OCI-LY7 (cell line): ENCODE measurements at regions not wholly inside any gene's neighbourhood (a gene's known extent, or its start where the extent isn't known, plus 50 kb on each side); places are given as distances from the start of the nearest gene placed in this dataset.

Experiments used
- EZH2phosphoT487 ChIP-seq: fragments of 200-600 bp; sonication (generic); IDR thresholded peaks from 2 replicates; pipeline ENCODE4 v1.6.1; 2018; ENCODE audit warnings: low read depth, borderline replicate concordance, mild to moderate bottlenecking, mixed run types, antibody characterized with exemption, low read length, moderate library complexity, mixed read lengths
- TF ChIP-seq, protein P1 (sequence below): fragments of 200-600 bp; sonication (generic); conservative IDR thresholded peaks from 2 replicates; pipeline ENCODE4 v1.5.1; 2014; ENCODE audit warnings: mild to moderate bottlenecking, antibody characterized with exemption, low read length, moderate library complexity, mixed read lengths

DNA sequence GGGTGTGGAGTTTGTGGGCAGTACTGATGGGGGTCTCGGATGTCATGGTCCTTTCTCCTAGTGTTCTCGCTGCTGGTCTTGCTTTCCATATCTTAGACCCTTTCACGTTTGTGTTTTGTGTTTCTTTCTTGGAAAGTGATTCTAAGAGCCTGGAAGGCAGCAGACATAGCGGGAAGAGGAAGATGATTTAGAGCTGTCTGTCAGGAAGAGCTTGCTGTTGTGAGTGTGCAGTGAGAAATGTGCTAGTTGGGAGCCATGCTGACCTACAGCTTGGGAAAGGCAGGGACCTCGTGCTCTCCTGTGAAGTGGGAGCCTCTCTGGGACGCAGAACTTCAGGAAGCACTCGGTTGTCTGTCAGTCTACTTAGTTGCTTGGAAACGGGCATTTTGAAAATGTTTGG lies 122.2 kb downstream of the ZNF518B start:
- TF ChIP-seq, protein P1, sequence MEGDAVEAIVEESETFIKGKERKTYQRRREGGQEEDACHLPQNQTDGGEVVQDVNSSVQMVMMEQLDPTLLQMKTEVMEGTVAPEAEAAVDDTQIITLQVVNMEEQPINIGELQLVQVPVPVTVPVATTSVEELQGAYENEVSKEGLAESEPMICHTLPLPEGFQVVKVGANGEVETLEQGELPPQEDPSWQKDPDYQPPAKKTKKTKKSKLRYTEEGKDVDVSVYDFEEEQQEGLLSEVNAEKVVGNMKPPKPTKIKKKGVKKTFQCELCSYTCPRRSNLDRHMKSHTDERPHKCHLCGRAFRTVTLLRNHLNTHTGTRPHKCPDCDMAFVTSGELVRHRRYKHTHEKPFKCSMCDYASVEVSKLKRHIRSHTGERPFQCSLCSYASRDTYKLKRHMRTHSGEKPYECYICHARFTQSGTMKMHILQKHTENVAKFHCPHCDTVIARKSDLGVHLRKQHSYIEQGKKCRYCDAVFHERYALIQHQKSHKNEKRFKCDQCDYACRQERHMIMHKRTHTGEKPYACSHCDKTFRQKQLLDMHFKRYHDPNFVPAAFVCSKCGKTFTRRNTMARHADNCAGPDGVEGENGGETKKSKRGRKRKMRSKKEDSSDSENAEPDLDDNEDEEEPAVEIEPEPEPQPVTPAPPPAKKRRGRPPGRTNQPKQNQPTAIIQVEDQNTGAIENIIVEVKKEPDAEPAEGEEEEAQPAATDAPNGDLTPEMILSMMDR = no peak
- TF ChIP-seq EZH2phosphoT487 = no peak
